B cell (primary cell): ENCODE measurements at regions not wholly inside any gene's neighbourhood (a gene's known extent, or its start where the extent isn't known, plus 50 kb on each side); places are given as distances from the start of the nearest gene placed in this dataset.

Source experiments
- ATAC-seq: fragments of 200-7000 bp; cut with Tn5 transposase; one replicate; pipeline ENCODE4 v1.10.0; 2021; ENCODE audit warnings: low read depth, mild to moderate bottlenecking, moderate number of reproducible peaks, moderate library complexity
- CTCF ChIA-PET: fragments of 350-600 bp; sonication (Branson Sonifier 250); formaldehyde crosslinking; loops from one replicate; lab custom pipeline; 2021; ENCODE audit warnings: antibody characterized with exemption, inconsistent platforms; lab: Charles Lee
- POLR2A ChIA-PET: fragments of 350-600 bp; sonication (Branson Sonifier 250); formaldehyde crosslinking; loops from one replicate; lab custom pipeline; 2021; ENCODE audit warnings: antibody characterized with exemption; lab: Charles Lee
- DNase-seq: peaks from one replicate; pipeline ENCODE4 v3.0.0; 2013
- H2AFZ ChIP-seq: 2 replicates; pipeline ENCODE4 v1.6.1; 2012; ENCODE audit warnings: mild to moderate bottlenecking, low read depth, low read length; ENCODE audit not compliant: insufficient read depth, poor library complexity, severe bottlenecking
- H3K27ac ChIP-seq, 2 donors: 1 replicate in 1 of 2; 2 replicates in 1 of 2; pipeline ENCODE4 v1.5.1; 2012 to 2013; ENCODE audit warnings: low read length in 2 of 2, mild to moderate bottlenecking in 2 of 2, moderate library complexity in 1 of 2
- H3K27me3 ChIP-seq, 4 experiments: fragments of 200-600 bp in 1 of 4; sonication (generic) in 1 of 4; replicated peaks in 1 of 4; 1 replicate in 2 of 4; 2 replicates in 2 of 4; pipeline versions ENCODE4 v1.6.1 to v1.7.0; 2013 to 2016; ENCODE audit warnings: low read length in 3 of 4, mild to moderate bottlenecking in 2 of 4, mixed read lengths in 1 of 4, moderate library complexity in 1 of 4; ENCODE audit not compliant: insufficient read depth in 4 of 4, control insufficient read depth in 3 of 4; ENCODE audit errors: control extremely low read depth in 1 of 4
- H3K36me3 ChIP-seq, 2 experiments: replicated peaks in 1 of 2; 1 replicate in 1 of 2; 2 replicates in 1 of 2; pipeline versions ENCODE4 v1.6.1 to v1.7.1; 2013; ENCODE audit warnings: low read length in 1 of 2; ENCODE audit not compliant: insufficient read depth in 2 of 2, control insufficient read depth in 1 of 2; ENCODE audit errors: control extremely low read depth in 1 of 2, extremely low read depth in 1 of 2
- H3K4me1 ChIP-seq, 2 donors: fragments of 200-600 bp in 1 of 2; sonication (generic) in 1 of 2; 1 replicate in 1 of 2; 2 replicates in 1 of 2; pipeline versions ENCODE4 v1.5.1 to v1.6.1; 2013 to 2017; ENCODE audit warnings: low read length in 2 of 2; ENCODE audit not compliant: control insufficient read depth in 2 of 2, insufficient read depth in 2 of 2
- H3K4me2 ChIP-seq: replicated peaks from 2 replicates; pipeline ENCODE3; 2012; ENCODE audit warnings: mild to moderate bottlenecking, low read depth, low read length; ENCODE audit not compliant: poor library complexity, severe bottlenecking
- H3K4me3 ChIP-seq, 5 experiments: fragments of 200-600 bp in 1 of 5; sonication (generic) in 1 of 5; 1 replicate in 3 of 5; 2 replicates in 2 of 5; pipeline versions ENCODE4 v1.5.1 to v1.7.0; 2011 to 2016; ENCODE audit warnings: low read length in 4 of 5, mild to moderate bottlenecking in 4 of 5, low read depth in 2 of 5, control low read depth in 1 of 5, moderate library complexity in 1 of 5; ENCODE audit not compliant: insufficient read depth in 1 of 5; ENCODE audit errors: control extremely low read depth in 1 of 5, extremely low read depth in 1 of 5
- H3K79me2 ChIP-seq: fragments of 200-600 bp; sonication (generic); one replicate; pipeline ENCODE4 v1.6.0; 2016; ENCODE audit warnings: low read length; ENCODE audit not compliant: control insufficient read depth, insufficient read depth
- H3K9ac ChIP-seq: fragments of 200-600 bp; sonication (generic); 2 replicates; pipeline ENCODE4 v1.6.1; 2017; ENCODE audit warnings: mild to moderate bottlenecking, low read length, moderate library complexity
- H3K9me3 ChIP-seq, 3 donors: one replicate each; pipeline versions ENCODE4 v1.6.1 to v1.7.1; 2013; ENCODE audit warnings: low read length in 2 of 3; ENCODE audit not compliant: control insufficient read depth in 2 of 3, insufficient read depth in 1 of 3; ENCODE audit errors: control extremely low read depth in 1 of 3
- H4K20me1 ChIP-seq: 2 replicates; pipeline ENCODE4 v1.6.0; 2012; ENCODE audit warnings: mild to moderate bottlenecking, low read length; ENCODE audit not compliant: insufficient read depth, control insufficient read depth, poor library complexity, severe bottlenecking
- H3K27ac Mint-ChIP-seq: one replicate; pipeline ENCODE4 v1.8.0; 2021; ENCODE audit warnings: mixed read lengths
- H3K27me3 Mint-ChIP-seq: one replicate; pipeline ENCODE4 v1.8.0; 2021; ENCODE audit warnings: mixed read lengths
- H3K4me1 Mint-ChIP-seq: one replicate; pipeline ENCODE4 v1.8.0; 2021; ENCODE audit warnings: mixed read lengths
- H3K4me3 Mint-ChIP-seq: one replicate; pipeline ENCODE4 v1.8.0; 2021; ENCODE audit warnings: mixed read lengths
- H3K9me3 Mint-ChIP-seq: one replicate; pipeline ENCODE4 v1.8.0; 2022; ENCODE audit warnings: mixed read lengths; ENCODE audit not compliant: insufficient read depth
- EZH2 ChIP-seq: IDR thresholded peaks from 2 replicates; pipeline ENCODE4 v1.6.1; 2012; ENCODE audit warnings: borderline replicate concordance, low read depth, mild to moderate bottlenecking, moderate library complexity, low read length; ENCODE audit not compliant: insufficient read depth, poor library complexity, severe bottlenecking
- WGBS: methylation state at CpG from one replicate; pipeline ENCODE4 v1.1.5; 2013; ENCODE audit warnings: missing lambda C conversion rate; ENCODE audit not compliant: insufficient coverage; 5-methylcytosine and 5-hydroxymethylcytosine counted together
- intact Hi-C: fragments of 100-400 bp; cut with micrococcal nuclease; formaldehyde crosslinking; loops from one replicate; pipeline ENCODE4 v1.10.0; 2022
- TF ChIP-seq, protein P1 (sequence below): fragments of 200-600 bp; IDR thresholded peaks from one replicate; pipeline ENCODE4 v1.8.0; 2022; ENCODE audit warnings: antibody characterized with exemption, mild to moderate bottlenecking

DNA sequence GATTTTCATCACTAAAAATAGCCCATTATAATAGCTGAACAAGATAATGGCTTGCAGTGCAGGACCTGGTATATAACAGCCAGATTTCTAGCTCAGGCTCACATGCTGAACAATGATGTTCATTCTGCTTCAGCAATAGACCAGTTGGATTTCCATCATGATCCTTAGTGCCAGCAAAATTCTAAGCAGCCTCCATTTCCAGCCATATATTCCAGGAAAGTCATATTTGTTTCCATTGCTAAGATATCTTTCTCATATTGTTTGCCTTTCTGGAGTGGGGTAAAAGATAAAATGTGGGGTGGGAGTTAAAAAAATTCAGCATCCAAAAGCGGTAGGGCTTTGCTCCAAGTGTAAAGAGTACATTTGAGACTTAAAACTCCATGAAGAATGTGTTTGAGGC, 2344.1 kb downstream of the PCDH7 start:
- no peak overlapping the region for H3K27ac ChIP-seq
- Mint-ChIP-seq H3K4me1 (no peaks in the 10 kb centered on the region), H3K9me3 (peaks cover 3% of the 10 kb centered on the region), H3K4me3 (no peak overlapping the region), H3K27me3 (no peaks in the 10 kb centered on the region), H3K27ac (no peak overlapping the region)
- no peak overlapping the region for H3K4me3 ChIP-seq
- H3K27me3 ChIP-seq: no peaks in the 10 kb centered on the region
- intact Hi-C loops: no loop called here
- no peak overlapping the region for H3K4me2 ChIP-seq
- DNase-seq (no peak), ATAC-seq (no peak)
- POLR2A ChIA-PET: no interaction called here
- H3K9me3 ChIP-seq: no peaks in the 10 kb centered on the region
- CTCF ChIA-PET: no interaction called here
- H2AFZ ChIP-seq: no peak overlapping the region
- no peaks in the 10 kb centered on the region for H3K36me3 ChIP-seq
- H4K20me1 ChIP-seq: no peaks in the 10 kb centered on the region
- no peak overlapping the region for H3K9ac ChIP-seq
- H3K79me2 ChIP-seq: no peaks in the 10 kb centered on the region
- no peak for TF ChIP-seq EZH2
- TF ChIP-seq, protein P1, sequence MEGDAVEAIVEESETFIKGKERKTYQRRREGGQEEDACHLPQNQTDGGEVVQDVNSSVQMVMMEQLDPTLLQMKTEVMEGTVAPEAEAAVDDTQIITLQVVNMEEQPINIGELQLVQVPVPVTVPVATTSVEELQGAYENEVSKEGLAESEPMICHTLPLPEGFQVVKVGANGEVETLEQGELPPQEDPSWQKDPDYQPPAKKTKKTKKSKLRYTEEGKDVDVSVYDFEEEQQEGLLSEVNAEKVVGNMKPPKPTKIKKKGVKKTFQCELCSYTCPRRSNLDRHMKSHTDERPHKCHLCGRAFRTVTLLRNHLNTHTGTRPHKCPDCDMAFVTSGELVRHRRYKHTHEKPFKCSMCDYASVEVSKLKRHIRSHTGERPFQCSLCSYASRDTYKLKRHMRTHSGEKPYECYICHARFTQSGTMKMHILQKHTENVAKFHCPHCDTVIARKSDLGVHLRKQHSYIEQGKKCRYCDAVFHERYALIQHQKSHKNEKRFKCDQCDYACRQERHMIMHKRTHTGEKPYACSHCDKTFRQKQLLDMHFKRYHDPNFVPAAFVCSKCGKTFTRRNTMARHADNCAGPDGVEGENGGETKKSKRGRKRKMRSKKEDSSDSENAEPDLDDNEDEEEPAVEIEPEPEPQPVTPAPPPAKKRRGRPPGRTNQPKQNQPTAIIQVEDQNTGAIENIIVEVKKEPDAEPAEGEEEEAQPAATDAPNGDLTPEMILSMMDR: no peak
- no CpG with 5 or more reads among the region's 1 CpG for WGBS
- H3K4me1 ChIP-seq: no peaks in the 10 kb centered on the region

DNA sequence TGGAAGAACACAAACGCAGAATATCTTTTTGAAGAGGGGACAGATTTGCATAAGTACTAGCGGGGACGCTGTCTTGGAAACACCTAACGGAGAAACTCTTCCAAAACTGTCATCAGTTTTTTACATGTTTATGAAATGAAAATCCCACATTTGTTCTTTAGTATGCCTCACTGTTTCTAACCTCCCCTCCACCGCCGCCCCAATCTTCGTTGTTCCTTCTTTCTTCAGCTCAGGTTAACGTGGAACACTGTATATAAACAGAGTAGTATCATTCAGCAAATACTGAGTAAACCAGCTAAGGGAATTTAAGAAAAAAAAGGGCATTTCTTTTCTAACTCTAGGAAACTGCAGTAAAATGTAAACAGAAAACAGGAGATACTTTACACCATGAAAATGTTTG, 2345.6 kb downstream of the PCDH7 start:
- no peak for DNase-seq
- H3K4me1 ChIP-seq: no peaks in the 10 kb centered on the region
- ChIA-PET POLR2A (no interaction called here), CTCF (no interaction called here)
- no peak overlapping the region for H2AFZ ChIP-seq
- no peaks in the 10 kb centered on the region for H3K79me2 ChIP-seq
- no peak overlapping the region for H3K4me3 ChIP-seq
- intact Hi-C loops: no loop called here
- no CpG with 5 or more reads among the region's 8 CpGs for WGBS
- no peak overlapping the region for H3K9ac ChIP-seq
- no peaks in the 10 kb centered on the region for H3K9me3 ChIP-seq
- H3K9me3 Mint-ChIP-seq: peaks cover 3% of the 10 kb centered on the region
- no peak overlapping the region for H3K4me3 Mint-ChIP-seq
- no peaks in the 10 kb centered on the region for H4K20me1 ChIP-seq
- no peaks in the 10 kb centered on the region for H3K36me3 ChIP-seq
- no peaks in the 10 kb centered on the region for H3K27me3 ChIP-seq
- H3K4me1 Mint-ChIP-seq: no peaks in the 10 kb centered on the region
- ATAC-seq: no peak
- no peak overlapping the region for H3K27ac ChIP-seq
- no peak overlapping the region for H3K27ac Mint-ChIP-seq
- H3K4me2 ChIP-seq: no peak overlapping the region
- TF ChIP-seq, protein P1: no peak
- no peak for TF ChIP-seq EZH2
- no peaks in the 10 kb centered on the region for H3K27me3 Mint-ChIP-seq
